ENCODE measurements at regions not wholly inside any gene's neighbourhood (a gene's known extent, or its start where the extent isn't known, plus 50 kb on each side); places are given as distances from the start of the nearest gene placed in this dataset.

- Histone ChIP-seq H3K4me3 (ENCODE audit: low read length) (no peak overlapping the region), H3K27me3 (ENCODE audit: control insufficient read depth, low read length) (no peaks in the 10 kb centered on the region), H4K20me1 (ENCODE audit: control insufficient read depth, insufficient read depth, low read depth, low read length) (no peaks in the 10 kb centered on the region), H3K79me2 (ENCODE audit: control insufficient read depth, low read length) (no peaks in the 10 kb centered on the region), H3K27ac (ENCODE audit: low read depth, low read length) (no peak overlapping the region), H3K9me2 (replicated peaks; ENCODE audit: control insufficient read depth, low read length) (no peaks in the 10 kb centered on the region), H3K36me3 (ENCODE audit: control insufficient read depth, low read length) (no peaks in the 10 kb centered on the region), H3F3A (ENCODE audit: control insufficient read depth, insufficient read depth) (no peaks in the 10 kb centered on the region), H3K9me3 (ENCODE audit: control insufficient read depth, insufficient read depth, low read length) (no peaks in the 10 kb centered on the region), H3K4me2 (ENCODE audit: low read length) (no peak overlapping the region), H3K4me1 (ENCODE audit: control insufficient read depth, low read length) (no peaks in the 10 kb centered on the region)
- TF ChIP-seq EZH2phosphoT487 (IDR thresholded peaks at IDR 0.05; ENCODE audit: borderline replicate concordance, low read length): no peak
- TF ChIP-seq CTCF (IDR thresholded peaks at IDR 0.05; ENCODE audit: low read depth, low read length, poor library complexity, severe bottlenecking): no peak
Measured at GRCh38 chr10:105706281-105707026, 1065.4 kb downstream of the SORCS3 start.

- TF ChIP-seq CTCF (IDR thresholded peaks at IDR 0.05; ENCODE audit: low read depth, low read length, poor library complexity, severe bottlenecking) (no peak), EZH2phosphoT487 (IDR thresholded peaks at IDR 0.05; ENCODE audit: borderline replicate concordance, low read length) (no peak)
- H3K9me3 ChIP-seq (ENCODE audit: control insufficient read depth, insufficient read depth, low read length): no peaks in the 10 kb centered on the region
- H3F3A ChIP-seq (ENCODE audit: control insufficient read depth, insufficient read depth): no peaks in the 10 kb centered on the region
Measured at GRCh38 chr10:105702211-105702610, 1061.1 kb downstream of the SORCS3 start.

GRCh38 chr10:105700218-105700617 lies 1059.1 kb downstream of the SORCS3 start:
- no peaks in the 10 kb centered on the region for H3K4me1 ChIP-seq (ENCODE audit: control insufficient read depth, low read length)
- no peaks in the 10 kb centered on the region for H3K9me3 ChIP-seq (ENCODE audit: control insufficient read depth, insufficient read depth, low read length)
- no peaks in the 10 kb centered on the region for H3K36me3 ChIP-seq (ENCODE audit: control insufficient read depth, low read length)
- H3K27ac ChIP-seq (ENCODE audit: low read depth, low read length): no peak overlapping the region
- no peaks in the 10 kb centered on the region for H4K20me1 ChIP-seq (ENCODE audit: control insufficient read depth, insufficient read depth, low read depth, low read length)
- TF ChIP-seq CTCF (IDR thresholded peaks at IDR 0.05; ENCODE audit: low read depth, low read length, poor library complexity, severe bottlenecking) (no peak), EZH2phosphoT487 (IDR thresholded peaks at IDR 0.05; ENCODE audit: borderline replicate concordance, low read length) (no peak)
- no peaks in the 10 kb centered on the region for H3K9me2 ChIP-seq (replicated peaks; ENCODE audit: control insufficient read depth, low read length)
- H3K4me2 ChIP-seq (ENCODE audit: low read length): no peak overlapping the region
- no peaks in the 10 kb centered on the region for H3K79me2 ChIP-seq (ENCODE audit: control insufficient read depth, low read length)
- H3K4me3 ChIP-seq (ENCODE audit: low read length): no peak overlapping the region
- H3F3A ChIP-seq (ENCODE audit: control insufficient read depth, insufficient read depth): no peaks in the 10 kb centered on the region
- H3K27me3 ChIP-seq (ENCODE audit: control insufficient read depth, low read length): no peaks in the 10 kb centered on the region

More at GRCh38 chr10:105702211-105702610, 1061.1 kb downstream of the SORCS3 start:
- Histone ChIP-seq H3K27me3 (ENCODE audit: control insufficient read depth, low read length) (no peaks in the 10 kb centered on the region), H3K79me2 (ENCODE audit: control insufficient read depth, low read length) (no peaks in the 10 kb centered on the region), H3K9me2 (replicated peaks; ENCODE audit: control insufficient read depth, low read length) (no peaks in the 10 kb centered on the region), H3K36me3 (ENCODE audit: control insufficient read depth, low read length) (no peaks in the 10 kb centered on the region), H4K20me1 (ENCODE audit: control insufficient read depth, insufficient read depth, low read depth, low read length) (no peaks in the 10 kb centered on the region), H3K4me1 (ENCODE audit: control insufficient read depth, low read length) (no peaks in the 10 kb centered on the region), H3K27ac (ENCODE audit: low read depth, low read length) (no peak overlapping the region), H3K4me2 (ENCODE audit: low read length) (no peak overlapping the region), H3K4me3 (ENCODE audit: low read length) (no peak overlapping the region)
